Right ventricle myocardium superior (tissue), 1 donor: ENCODE measurements at regions not wholly inside any gene's neighbourhood (a gene's known extent, or its start where the extent isn't known, plus 50 kb on each side); places are given as distances from the start of the nearest gene placed in this dataset.
A peak's percentile ranks its signal among the peaks of the same experiment; 100 is the strongest.

Experiments used
- ATAC-seq: fragments of 200-7000 bp; cut with Tn5 transposase; one replicate; pipeline ENCODE4 v1.9.1; 2020; ENCODE audit warnings: mild to moderate bottlenecking; ENCODE audit not compliant: poor library complexity
- DNase-seq: peaks from one replicate; pipeline ENCODE4 v3.0.0-alpha.2; 2020
- intact Hi-C: fragments of 100-400 bp; cut with DNase I; formaldehyde crosslinking; loops from one replicate; pipeline ENCODE4 v1.11.2; 2022
- donor health status: DM: no; HTN: yes; CAD: no; lungs with severe emphysema.

DNA sequence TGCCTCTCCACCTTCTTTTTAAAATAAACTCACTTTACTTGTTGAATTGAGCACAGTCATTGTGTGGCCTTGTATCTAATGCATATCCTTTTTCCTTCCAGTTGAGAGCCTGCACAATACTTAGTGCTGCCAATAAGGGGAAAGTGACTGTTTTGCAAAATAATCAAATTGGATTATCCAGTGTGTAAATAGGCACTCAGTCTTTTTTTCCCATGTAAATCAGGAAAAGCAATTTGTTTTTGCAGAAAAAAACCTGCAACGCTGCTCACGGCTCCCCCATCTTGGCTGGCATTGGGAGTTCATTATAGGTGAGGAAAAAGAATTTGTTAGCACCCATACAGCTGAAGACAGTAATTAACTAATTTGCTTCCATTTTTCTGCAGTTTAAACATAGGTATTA is 299.9 kb downstream of the CSNK1G3 start:
- no peak for ATAC-seq
- intact Hi-C loops = loop anchor here (10.0 kb wide), 1 partner anchor 137 kb away; no protein-coding TSS in a partner anchor
- DNase-seq = no peak

DNA sequence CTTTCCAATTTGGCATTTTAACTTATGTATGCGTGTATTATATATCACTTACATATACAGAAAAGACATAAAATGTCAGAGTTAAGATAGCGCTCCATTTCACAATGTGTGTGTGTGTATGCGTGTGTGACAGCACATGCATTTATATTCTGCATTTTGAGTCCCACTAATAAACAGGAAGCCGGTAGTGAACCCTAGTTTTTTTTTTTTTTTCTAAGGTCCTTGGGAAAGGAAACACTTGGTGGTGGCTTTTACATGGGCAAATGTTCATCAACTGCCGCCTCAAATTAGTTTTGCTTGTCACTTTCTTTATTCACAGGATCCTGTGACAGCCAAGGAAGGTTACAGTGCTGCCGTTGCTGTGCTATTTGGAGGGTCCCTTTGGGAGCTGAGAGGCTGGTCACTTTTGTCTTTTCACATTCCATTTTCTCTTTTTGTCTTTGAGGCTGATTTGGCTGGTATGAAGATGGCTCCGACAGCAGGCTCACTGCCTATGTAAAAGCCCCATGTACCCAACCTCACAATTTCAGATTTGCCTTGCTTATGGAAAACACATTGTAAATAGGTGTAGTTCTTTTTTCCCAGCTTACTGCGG is 298.9 kb downstream of the CSNK1G3 start:
- DNase-seq (no peak), ATAC-seq (no peak)
- intact Hi-C loops = loop anchor here (10.0 kb wide), 1 partner anchor 136 kb away; no protein-coding TSS in a partner anchor

DNA sequence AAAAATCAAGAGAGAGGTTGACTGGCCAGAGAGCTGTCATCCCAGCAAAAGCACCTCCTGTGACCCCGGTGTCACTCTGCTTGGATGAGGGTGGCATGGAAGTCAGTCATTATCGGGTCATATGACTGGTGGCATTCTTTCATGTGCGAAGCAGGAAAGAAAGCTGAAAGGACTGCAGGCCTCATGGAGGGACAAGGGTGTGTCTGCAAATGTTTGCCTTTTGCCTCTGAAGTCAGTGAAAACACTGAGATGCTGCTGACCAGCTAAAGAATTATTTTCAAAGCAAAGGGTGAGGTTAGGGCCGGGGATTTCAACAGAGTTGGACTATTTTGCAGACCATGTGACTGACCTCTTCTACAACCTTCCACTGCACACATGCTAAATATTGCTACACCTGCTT is 298.3 kb downstream of the CSNK1G3 start:
- intact Hi-C loops = loop anchor here (10.0 kb wide), 1 partner anchor 135 kb away; no protein-coding TSS in a partner anchor
- ATAC-seq (peak; percentile 76), DNase-seq (peak; percentile 43)

DNA sequence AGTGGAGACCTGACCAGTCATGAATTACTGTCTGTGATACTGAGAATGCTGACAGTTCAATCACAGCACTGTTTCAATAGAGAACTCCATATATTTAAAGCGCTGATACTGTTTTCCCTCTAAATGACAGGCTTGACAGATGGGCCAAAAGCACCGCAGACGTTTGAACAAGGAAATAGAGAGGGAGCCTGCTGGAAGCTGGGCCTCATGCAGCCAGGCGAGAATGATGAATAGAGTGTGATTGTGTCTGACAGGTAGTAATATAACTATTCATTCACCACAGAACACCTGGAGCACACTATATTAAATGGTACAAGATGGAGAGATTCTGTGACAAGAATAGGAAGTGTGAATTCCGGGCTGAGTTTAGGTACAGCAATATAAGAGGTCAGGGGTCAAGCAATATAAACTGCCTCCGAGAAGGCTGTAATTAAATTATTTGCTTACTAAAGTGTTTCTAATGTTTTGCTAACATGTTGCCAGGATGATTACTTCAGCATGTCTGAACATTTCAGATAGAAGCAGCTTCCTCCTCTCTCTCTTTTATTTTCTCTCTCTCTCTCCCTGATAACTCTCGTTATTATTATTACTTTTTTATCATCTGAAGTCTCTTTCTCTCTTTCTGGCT is 297.7 kb downstream of the CSNK1G3 start:
- ATAC-seq = peak; percentile 5
- DNase-seq = no peak
- intact Hi-C loops = loop anchor here (10.0 kb wide), 1 partner anchor 135 kb away; no protein-coding TSS in a partner anchor

DNA sequence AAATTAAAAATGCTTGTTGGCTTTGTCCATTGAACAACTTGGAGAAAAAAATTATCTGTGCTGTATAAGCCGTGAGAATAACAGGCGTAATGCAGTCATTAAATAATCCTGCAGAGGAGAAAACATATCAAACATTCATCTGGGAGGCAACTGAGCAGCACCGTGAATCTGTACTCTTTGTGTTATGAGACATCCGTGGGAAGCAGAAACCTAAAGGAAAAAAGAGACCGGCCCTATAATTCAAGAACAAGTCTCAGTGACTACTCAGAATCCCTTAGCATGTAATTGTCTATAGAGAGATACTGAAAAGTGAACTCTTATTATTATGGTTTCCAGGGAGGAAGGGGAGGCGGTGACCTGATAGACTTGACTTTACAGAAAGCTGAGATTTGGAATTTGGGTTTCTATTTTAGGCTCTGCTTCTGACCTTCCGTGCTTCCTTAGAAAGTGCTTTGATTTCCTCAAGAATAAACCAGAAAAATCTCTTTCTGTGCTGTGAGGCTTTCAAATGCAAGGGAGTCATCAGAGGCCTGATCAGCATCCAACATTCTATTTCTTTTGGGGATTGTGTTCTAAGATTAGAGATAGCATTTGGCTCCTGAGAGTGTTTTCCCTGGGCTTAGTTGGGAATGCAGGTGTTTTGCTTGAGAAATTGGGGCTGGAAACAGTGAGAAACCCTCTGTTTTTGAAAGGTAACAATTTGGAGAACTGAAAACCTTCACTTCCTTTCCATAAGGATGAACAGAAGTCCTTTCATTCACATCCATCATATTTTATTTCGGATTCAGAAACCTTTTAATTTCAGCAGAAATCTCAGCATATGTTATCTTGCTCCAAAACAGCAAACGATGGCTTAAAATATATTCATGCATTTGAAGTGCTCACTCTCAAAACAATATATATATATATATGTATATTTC is 296.7 kb downstream of the CSNK1G3 start:
- DNase-seq (no peak), ATAC-seq (no peak)
- intact Hi-C loops = no loop called here

DNA sequence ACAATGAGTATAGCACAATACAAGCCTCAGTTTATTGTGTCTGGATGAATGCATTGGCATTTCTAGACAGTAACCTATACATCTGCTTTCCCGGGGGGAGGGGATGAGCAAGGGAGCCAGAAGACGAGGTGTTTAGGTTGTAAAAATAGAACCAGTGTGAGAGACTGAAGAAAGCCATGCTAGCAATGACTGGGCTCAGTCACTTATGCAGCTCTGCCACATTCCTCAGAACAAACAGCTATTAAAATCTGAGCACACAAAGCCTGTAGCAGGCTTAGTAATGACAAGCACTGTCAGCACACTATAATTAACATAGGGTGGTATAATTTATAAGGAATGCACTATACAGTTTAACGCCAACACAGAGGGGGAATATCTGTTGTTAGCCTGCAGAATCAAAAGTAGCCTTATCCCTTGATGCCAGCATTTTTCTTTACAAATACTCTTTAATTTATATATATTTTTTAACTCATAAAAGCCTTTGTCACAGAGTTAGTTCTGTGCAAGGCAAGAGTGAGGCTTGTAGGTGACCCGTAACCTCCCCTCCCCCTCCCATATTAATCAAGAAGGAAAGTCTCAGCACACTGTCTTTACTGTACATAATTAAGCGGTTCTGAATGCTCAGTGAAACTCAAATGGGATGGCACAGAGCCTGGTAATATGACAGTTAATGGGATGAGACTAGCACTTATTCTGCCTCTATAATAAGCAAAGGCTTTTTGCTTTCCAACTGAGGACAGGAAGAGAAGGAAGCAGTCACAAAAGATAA is 295.4 kb downstream of the CSNK1G3 start:
- intact Hi-C loops = no loop called here
- ATAC-seq (peak; percentile 80), DNase-seq (no peak)

DNA sequence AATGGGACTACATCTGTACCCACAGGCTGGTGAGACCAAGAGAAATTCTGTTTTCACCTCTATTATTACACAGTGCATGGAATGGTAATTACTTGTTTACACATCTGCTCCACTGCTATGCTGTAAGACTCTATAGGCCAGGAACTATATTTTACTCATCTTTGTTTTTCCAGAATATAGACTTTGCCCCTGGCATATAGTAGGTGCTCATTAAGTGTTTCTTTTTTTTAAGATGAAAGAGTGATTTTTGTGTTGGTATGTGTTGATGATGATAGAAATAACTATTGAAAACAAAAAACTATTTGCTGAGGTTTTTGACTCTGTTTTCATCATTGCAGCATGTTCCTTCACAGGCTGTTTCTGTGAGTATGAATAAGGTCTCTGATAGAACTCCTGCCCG is 294.7 kb downstream of the CSNK1G3 start:
- intact Hi-C loops = no loop called here
- no peak for ATAC-seq

DNA sequence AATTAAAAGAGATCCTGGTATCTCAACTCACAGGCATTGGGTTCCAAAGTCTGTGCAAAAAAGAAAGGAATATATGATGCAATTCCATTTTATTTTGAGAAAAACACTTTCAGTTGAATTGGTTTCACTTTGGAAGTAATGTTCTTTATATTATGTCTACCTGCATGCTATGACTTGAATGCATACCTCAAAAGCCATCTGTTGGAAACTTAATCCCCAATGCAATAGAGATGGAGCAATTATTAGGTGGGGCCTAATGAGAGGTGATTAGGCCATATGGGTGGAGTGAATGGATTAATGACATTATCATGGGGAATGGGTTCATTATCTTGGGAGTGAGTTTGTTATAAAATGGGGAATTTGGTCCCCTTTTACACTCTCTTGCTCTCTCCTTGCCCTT is 293.3 kb downstream of the CSNK1G3 start:
- intact Hi-C loops = no loop called here
- ATAC-seq (no peak), DNase-seq (no peak)

More for the DNA sequence above, 294.7 kb downstream of the CSNK1G3 start:
- no peak for DNase-seq

DNA sequence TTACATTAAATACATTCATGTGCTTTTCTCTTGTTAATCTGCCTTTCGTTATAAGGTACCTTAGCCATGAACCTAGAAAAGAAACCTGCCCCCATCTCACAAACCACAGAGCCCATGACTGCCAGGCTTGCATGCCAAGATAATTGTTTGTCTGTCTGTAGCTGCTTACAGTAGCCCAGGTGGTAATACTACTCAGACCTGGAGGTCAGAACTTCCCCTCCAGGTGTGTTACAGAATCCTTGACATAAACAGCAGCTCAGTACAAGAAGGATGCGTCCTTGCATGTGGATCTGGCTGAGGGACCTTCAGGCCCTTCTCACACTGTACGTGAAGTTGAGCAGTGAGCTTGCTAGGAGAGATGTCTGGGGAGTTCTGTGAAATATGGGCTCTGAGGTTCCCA is 291.4 kb downstream of the CSNK1G3 start:
- ATAC-seq = no peak

DNA sequence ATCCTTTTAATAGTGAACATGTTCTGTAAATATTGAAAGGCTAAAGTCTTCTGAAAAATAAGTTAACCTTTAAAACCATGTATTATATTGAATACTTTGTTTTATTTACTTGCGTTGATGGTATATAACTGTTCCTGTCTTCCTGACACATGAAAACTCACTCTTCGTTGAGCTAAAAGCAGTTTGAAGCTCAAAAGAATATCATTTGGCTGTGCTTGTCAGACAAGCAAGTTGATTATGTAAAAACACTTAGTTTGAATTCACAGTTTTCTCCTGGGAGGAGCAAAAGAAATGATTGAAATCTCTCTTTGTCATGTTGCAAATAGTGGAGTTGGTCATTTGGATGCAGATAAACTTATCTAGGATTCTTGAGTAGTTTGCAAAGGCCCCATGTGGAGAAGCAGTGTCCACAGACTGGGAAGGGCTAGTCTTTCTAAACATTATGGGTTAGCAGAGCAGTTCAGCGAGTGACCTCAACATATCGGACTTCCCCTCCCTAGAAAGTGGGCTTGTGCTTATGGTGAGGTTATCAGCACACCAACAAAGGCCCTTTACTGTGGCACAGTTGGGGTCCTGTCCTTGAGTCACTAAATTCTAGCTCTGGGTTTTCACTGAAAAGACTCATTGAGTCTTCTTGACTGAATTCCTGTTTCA is 290.4 kb downstream of the CSNK1G3 start:
- DNase-seq (no peak), ATAC-seq (no peak)
- intact Hi-C loops = no loop called here

More for the DNA sequence above, 291.4 kb downstream of the CSNK1G3 start:
- intact Hi-C loops = no loop called here
- DNase-seq = no peak

DNA sequence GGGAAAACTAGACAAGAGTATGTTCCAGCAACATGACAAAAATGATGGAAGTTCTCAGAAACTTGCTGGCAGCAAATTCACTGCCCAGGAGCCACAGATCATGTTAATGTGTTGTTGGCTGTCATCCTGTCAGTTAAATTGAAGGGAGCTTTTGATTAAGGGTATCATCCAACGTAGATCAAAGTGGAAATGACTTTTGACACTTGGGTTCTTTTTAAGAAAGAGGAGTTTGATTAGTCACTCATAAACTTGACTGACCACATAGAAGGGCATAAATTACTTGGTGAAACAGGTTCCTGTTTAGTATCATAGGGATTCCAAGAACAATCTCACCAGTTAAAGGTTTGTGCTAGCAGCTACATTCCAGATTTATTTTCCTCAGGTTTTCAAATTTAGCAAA is 288.7 kb downstream of the CSNK1G3 start:
- ATAC-seq (no peak), DNase-seq (no peak)
- intact Hi-C loops = no loop called here

DNA sequence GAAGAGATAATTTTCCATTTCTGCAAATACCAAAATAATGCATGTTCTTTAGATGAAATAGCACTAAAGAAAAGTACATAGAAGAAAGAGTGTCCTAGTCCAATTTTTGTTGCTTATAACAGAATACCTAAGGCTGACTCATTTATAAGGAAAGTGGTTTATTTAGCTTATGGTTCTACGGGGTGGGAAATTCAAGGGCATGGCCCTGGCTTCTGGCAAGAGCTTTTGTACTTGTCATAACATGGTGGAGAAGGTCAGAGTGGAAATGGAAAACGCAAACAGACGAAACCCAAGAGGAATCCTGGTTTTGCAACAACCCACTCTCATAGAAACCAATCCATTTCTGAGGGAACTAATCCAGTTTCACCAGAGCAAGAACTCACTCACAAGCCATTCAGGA is 283.7 kb downstream of the CSNK1G3 start:
- ATAC-seq = no peak

DNA sequence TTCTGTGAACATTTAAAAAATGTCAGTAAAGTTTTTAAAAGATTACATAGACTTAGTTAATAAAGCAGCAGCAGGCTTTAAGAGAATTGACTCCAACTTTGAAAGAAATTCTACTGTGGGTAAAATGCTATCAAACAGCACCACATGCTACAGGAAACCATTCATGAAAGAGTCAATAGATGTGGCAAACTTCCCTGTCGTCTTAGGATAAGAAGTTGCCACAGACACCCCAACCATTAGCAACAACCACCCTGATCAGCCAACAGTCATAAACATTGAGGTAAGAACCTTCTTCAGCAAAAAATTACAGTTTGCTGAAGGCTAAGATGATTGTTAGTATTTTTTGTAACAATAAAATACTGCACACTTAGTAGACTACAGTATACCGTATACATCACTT is 278.2 kb downstream of the CSNK1G3 start:
- DNase-seq (no peak), ATAC-seq (no peak)
- intact Hi-C loops = no loop called here

More for the DNA sequence above, 283.7 kb downstream of the CSNK1G3 start:
- intact Hi-C loops = no loop called here
- DNase-seq = no peak

DNA sequence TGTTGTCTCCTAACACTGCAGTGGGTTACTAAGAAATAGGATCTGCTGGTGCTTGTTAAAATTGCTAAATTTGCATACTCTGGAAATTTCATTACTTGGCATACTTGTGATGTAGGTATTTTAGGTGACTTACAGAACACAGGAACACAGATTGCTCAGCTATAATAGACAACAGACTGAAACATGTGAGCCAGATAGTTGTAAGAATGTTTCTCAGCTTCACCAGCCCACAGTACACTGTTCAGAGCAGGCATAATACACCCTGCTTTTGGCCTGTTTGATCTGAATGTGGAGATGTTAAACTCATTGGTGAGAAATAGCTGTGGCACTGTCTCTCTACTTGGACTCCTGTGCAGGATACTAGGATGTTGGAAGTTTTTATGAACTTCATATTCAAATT is 275.7 kb downstream of the CSNK1G3 start:
- DNase-seq = no peak
- intact Hi-C loops = no loop called here
- no peak for ATAC-seq

DNA sequence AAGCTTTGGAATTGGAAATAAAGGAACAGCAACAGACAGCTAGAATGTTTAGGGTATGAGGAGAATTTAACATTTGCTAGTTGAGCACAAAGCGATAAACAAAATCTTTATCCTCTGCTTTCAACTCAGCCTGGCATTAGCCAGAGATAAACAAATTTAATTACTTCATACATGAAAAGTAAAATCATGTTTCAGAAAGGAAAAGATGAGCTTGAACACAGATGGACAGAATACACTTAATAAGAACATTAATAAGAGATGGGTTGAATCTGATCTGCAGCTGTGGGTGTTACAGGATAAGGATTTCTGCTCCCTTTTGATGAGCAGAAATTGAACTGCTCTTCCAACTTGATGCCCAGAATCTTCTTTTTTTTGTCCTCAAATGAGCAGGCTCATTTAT is 275.2 kb downstream of the CSNK1G3 start:
- ATAC-seq (no peak), DNase-seq (no peak)
- intact Hi-C loops = no loop called here

DNA sequence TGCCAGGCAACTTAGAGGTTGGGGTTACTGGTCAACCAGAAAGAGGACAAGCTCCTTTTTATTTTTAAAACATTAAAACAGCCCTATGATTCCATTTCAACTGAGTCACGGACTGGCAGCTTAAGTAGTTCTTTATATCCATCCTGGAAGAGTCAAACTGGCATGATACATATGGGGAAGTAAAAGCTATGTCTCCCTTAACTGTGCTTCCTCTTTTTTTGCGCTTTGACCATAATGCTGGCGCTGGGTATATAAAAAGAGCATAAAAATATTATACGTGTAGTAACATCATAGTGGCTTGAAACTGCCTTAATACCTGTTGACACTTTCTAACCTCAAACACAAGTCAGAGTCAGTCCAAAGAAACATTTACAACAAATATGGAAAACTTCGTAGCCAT is 274.4 kb downstream of the CSNK1G3 start:
- no peak for DNase-seq

DNA sequence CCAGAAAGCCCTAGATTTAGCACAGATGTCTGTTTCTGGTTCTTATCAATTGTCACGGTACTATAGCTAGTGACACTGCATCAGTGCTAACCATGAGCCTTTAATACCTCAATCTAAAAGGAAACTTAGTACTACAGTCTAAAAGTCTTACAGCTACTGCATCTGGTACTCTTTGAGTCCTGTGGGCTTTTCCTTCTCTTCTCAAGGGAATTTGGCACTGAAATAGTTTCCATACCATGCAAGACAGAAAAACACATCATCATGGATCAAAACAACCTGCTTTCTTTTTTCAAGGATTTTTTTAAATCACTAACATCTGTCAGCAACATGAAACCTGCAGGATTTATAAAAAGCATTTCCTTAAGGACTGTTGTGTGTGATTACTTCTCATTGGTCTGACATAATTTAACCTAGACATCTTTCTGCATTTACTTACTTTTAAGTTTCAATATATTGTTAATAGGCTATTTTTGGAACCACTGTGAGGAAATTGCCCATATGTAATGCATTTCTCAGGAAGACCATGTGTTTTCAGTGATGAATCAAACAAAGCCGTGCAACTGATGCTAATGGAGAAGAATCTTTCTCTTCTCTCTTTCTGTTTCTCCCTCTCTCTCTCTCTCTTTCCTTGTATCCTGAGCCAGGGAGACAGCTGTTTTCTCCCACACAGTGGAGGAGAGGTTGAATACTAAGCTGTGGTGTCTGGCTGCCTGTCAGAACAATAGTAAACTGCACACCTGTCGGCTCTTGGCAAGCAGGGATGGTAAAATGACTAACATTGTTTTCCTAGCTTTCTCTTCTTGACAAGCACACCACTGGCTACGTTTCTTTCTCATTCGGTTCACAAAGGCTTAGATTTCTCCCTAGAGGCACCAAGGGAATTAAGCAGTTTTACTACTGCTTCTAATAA is 273.4 kb downstream of the CSNK1G3 start:
- intact Hi-C loops = no loop called here
- ATAC-seq = no peak
- DNase-seq = no peak

More for the DNA sequence above, 274.4 kb downstream of the CSNK1G3 start:
- intact Hi-C loops = no loop called here
- ATAC-seq = no peak
